ENCODE measurements at regions not wholly inside any gene's neighbourhood (a gene's known extent, or its start where the extent isn't known, plus 50 kb on each side); places are given as distances from the start of the nearest gene placed in this dataset.
"Not testable (repeated sequence)": the region's sequence is repeated elsewhere in the genome, so short reads cannot be mapped to it uniquely, and the experiment has no call there.

DNA sequence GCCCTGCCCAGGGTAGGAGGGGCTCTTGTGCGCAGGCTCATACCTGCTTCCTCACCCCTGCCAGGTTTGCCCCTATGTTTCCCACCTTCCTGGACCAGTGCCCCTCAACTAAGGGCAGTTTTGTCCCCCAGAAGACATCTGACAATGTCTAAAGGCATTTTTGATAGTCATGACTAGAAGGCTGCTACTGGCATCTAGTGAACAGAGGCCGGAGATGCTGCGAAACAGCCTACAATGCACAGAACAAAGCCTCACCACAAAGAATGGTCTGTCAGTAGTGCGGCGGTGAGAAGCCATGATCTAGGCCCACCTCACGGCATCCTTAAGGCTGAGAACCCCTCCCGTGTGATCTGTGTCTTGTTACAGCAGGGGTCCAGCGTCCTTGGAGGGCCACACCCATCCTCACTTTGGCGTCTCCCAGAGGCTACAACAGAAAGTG is 96.0 kb downstream of the TMEM17 start:
- DNase-seq = no peak

GRCh38 chr2:62409442-62409841 is 96.6 kb downstream of the TMEM17 start:
- DNase-seq = no peak

DNA sequence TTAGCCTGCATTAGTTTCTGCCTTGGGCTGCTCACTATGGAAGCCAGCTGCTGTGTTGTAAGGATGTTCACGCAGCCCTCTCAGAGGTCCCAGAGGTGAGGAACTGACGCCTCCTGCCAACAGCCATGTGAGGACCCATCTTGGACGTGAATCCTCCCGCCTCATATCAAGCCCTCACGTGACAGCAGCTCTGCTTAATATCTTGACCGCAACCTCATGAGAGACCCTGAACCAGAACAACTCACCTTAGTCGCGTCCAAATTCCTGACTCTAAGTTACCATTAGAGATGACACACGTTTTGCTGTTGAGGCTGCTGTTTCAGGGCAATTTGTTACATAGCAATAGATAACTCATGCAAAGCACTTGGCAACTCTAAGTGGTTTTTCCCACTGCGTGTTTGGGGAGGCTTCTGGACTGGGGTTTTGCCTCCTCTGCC is 97.7 kb downstream of the TMEM17 start:
- DNase-seq = no peak

DNA sequence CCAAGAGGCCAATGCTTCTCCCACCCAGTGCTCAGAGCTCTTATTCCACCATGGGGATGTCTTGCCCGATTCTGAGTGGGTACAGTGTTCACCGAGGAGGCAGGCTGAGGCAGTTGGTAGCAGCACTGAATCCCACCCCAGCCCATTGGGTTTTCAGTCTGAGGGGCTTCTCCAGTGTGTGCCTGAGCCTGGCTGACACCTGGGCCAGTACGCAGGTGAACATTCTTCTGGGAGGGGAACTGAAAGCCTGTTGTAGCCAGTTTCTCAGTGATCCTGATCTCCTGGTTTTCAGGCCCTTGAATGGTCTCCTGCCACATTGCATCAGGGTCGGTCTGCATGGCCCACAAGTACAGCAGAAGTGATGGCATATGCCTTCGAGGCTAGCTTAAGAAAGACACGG is 98.2 kb downstream of the TMEM17 start:
- DNase-seq = no peak

- no peak for DNase-seq
Measured at GRCh38 chr2:62407401-62407800, 98.6 kb downstream of the TMEM17 start.

DNA sequence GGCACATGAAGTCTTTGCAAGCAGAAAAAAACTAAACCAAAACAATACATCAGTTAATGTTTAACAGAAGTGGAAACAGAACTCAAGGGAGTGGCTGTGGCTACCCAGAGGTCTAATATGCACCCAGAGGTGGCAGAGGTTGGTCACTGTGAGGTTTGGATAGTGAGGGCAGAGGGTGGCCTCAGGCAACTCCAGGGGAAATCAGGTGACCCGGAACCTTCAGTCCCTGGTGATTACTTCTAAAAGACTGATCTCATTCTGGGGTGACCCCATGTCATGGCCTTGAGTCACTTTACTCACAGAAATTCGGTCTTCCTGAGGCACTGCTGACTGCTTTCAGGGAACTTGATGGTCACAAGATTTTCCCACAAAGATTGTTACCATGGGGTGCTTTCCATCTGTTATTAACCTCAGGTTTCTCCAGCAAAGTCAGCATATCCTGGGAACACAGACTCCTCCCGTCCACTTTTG is 99.4 kb downstream of the TMEM17 start:
- DNase-seq = no peak

DNA sequence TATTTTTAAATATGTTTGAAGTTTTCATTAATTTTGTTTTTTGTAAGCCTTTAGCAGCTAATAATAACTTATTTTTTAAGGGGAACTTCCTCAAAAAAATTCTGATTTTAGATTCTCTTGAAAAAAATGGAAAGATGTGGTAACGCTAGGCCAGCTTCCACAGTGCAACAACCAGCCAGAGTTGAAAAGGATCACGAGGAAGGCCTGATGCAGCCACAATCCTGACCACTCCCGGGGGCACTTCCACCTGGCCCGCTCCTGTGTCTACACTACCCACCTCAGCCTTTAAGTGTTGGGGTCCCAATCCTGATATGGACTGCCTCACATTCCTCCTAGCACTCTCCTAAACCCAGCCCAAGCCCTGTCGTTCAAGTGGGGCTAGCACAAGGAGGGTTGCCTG is 101.1 kb downstream of the TMEM17 start:
- no peak for DNase-seq

- no peak for DNase-seq
Measured at GRCh38 chr2:62402156-62402555, 103.8 kb downstream of the TMEM17 start.

DNA sequence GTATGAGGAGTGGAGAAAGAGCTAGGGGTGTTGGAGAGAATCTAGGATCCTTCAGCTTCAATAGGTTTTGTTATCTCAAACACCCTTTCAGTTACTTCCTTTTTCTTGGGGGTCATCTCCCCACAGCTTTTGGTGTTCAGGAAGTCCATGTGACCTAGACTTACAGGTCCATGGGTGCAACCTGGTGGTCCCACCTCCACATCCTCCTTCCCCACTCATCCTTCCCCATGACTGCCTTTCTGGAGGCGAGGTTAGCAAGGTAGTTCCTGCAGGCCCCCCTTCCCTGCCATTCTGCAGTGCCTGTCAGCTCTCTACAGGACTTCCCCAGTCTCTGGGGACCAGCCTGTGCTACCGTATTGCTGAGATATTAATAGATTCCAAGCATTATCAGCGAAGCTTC is 107.6 kb downstream of the TMEM17 start:
- DNase-seq = no peak

GRCh38 chr2:62396880-62397279 is 109.1 kb downstream of the TMEM17 start:
- DNase-seq = no peak

- no peak for DNase-seq
Measured at GRCh38 chr2:62393293-62393692, 112.7 kb downstream of the TMEM17 start.

DNA sequence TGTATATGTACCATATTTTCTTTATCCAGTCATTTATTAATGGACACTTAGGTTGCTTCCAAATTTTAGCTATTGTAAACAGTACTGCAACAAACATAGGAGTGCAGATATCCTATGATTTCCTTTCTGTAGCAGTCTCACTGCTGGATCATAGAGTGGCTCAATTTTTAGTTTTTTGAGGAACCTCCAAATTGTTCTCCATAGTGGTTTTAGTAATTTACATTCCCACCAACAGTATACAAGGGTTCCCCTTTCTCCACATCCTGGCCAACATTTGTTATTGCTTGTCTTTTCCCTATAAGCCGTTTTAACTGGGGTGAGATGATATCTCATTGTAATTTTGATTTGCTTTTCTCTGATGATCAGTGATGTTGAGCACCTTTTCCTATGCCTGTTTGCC is 114.3 kb downstream of the TMEM17 start:
- DNase-seq = no peak

DNA sequence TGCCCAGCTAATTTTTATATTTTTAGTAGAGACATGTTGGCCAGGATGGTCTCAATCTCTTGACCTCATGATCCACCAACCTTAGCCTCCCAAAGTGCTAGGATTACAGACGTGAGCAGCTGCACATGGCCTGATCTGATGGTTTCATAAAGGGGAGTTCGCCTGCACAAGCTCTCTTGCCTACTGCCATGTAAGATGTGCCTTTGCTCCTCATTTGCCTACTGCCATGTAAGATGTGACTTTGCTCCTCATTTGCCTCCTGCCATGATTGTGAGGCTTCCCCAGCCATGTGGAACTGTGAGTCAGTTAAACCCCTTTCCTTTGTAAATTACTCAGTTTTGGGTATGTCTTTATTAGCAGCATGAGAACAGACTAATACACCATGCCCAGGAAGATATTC is 119.6 kb downstream of the TMEM17 start:
- not testable (repeated sequence) for DNase-seq

DNA sequence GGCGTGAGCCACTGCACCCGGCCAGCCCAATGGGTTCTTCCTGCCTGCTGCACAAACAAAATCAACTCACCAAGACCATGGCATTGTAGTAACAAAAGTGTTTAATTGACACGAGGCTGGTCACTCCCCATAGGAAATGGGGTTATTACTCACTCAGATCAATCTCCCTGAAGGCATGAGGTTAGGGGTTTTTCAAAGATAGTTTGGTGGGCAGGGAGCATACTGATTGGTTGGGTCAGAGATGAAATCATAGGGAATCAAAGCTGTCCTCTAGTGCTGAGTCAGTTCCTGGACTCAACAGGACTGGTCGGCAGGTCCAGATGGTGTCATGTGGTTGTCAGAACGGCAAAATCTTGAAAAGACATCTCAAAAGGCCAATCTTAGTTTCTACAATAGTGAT is 122.1 kb downstream of the TMEM17 start:
- DNase-seq = no peak

DNA sequence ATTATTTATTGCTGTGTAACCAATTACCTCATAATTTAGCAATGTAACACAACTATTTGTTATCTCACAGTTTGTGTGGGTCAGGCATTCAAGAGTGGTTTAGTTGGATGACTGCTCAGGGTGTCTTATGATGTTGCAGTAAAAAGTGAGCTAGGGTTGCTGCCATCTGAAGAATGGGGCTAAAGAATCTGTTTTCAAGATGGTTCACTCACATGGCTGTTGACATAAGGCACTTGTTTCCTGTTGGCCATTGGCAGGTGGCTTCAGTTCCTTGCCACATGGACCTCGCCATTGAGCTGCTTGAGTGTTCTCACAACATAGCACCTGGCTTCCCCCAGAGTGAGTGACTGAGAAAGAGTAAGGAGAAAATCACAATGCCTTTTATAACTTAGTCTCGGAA is 123.2 kb downstream of the TMEM17 start:
- no peak for DNase-seq

DNA sequence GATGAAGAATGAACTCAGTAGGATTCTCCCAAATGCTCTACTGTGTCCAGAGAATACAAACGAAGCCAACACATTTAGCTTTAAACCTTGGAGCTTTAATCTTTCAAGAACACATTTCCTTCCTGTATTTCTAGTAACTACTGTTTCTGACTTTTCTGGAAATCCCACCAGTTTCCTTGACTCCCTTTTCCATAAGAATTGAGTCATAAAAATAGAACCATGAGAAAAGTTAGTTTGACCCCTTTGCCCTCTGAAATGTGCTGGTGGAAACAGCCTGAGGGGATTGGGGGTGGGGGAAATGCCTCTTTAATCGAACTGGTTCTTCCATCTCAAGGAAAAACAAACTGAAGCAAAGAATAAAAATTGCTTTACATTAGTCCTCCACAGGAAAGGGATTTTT is 123.9 kb downstream of the TMEM17 start:
- DNase-seq = no peak

DNA sequence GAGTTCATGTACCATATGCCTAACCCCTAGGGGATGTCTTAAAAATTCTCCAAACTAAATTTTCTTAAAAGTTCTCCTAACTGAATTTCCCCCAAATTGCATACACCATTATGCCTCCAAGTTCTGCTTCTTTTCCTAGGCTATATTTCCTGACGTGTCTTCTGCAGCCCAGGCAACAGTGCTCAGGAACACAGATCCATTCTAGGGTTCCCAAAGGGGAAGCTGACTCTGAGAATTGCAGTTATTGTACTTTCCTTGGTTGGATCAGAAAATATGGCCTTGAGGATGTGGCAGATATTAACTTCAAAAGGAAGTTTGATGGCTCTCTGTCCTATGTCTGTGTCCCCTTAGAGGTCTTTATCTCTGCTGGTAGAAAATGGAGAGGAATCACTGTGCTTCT is 124.3 kb downstream of the TMEM17 start:
- no peak for DNase-seq

DNA sequence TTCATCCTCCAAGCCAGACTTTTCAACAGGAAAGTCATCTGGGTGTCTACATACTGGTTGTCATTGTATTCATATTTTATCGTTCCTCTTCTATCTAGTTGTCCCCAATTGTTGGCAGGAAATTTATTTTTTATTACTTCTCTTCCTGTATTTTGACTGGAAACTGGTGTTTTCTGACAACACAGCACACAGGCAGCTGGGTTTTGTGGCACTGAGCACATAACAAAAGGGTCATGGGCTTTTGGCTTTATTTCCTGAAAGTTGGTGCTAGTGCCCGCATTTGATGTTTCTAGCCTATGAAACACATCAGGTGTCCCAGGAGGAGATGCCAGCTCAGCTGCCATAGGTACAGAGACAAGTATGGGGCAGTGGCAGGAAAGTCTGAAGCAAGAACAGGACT is 126.4 kb downstream of the TMEM17 start:
- no peak for DNase-seq

DNA sequence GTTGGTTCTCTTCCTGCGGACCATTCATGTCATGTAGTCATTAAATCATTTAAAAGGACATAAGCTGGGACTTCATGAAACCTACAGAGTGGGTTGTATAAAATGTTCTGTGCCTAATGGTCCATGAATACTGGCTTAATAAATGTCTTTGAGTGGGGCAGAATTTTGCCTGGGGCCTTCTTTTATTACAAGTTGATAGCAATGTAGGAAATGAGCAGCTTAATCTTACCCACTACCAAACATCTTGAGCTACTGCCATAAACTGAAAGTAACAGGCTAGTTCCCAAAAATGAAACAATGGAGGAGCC is 130.9 kb downstream of the TMEM17 start:
- no peak for DNase-seq

GRCh38 chr2:62374301-62375112 is 131.5 kb downstream of the TMEM17 start:
- DNase-seq = no peak

- DNase-seq = no peak
Measured at GRCh38 chr2:62372824-62373223, 133.2 kb downstream of the TMEM17 start.

GRCh38 chr2:62370321-62371250 is 135.4 kb downstream of the TMEM17 start:
- no peak for DNase-seq

- no peak for DNase-seq
Measured at GRCh38 chr2:62369541-62370202, 136.3 kb downstream of the TMEM17 start.

Data from stimulated activated CD4-positive, alpha-beta T cell treated with anti-CD3 and anti-CD28 coated beads, Interleukin-4, amount 100 ng/mL, for 24 hours (primary cell).